ENCODE measurements at regions not wholly inside any gene's neighbourhood (a gene's known extent, or its start where the extent isn't known, plus 50 kb on each side); places are given as distances from the start of the nearest gene placed in this dataset.

DNA sequence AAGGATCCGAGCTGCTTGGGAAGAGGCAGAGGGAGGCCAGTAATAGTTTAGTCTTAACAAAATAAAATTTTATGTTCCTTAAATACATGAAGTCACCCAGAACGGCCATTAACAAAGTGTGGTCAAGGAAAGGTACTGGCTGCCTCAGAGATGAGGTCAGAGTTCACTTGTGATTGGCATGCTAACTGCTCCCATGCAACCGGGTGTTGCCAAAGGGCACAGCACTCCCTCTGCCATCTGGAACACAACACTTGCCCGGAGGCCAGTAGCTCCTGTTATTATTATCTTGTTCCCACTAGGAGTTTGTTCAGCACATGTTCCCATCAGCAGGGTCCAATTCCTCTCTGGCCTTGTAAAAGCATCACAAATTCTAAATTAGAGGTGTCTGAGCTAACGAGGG is 207.0 kb downstream of the CYP26B1 start:
- TF ChIP-seq, protein P1, sequence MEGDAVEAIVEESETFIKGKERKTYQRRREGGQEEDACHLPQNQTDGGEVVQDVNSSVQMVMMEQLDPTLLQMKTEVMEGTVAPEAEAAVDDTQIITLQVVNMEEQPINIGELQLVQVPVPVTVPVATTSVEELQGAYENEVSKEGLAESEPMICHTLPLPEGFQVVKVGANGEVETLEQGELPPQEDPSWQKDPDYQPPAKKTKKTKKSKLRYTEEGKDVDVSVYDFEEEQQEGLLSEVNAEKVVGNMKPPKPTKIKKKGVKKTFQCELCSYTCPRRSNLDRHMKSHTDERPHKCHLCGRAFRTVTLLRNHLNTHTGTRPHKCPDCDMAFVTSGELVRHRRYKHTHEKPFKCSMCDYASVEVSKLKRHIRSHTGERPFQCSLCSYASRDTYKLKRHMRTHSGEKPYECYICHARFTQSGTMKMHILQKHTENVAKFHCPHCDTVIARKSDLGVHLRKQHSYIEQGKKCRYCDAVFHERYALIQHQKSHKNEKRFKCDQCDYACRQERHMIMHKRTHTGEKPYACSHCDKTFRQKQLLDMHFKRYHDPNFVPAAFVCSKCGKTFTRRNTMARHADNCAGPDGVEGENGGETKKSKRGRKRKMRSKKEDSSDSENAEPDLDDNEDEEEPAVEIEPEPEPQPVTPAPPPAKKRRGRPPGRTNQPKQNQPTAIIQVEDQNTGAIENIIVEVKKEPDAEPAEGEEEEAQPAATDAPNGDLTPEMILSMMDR (IDR thresholded peaks at IDR 0.05): no peak
- no peaks in the 10 kb centered on the region for H3K27me3 ChIP-seq (replicated peaks; ENCODE audit: insufficient read depth)
- H3K27ac ChIP-seq: peak overlapping the region; percentile 58 to 70
- DNase-seq (ENCODE audit: low spot score) (no peak), ATAC-seq (ENCODE audit: insufficient number of reproducible peaks, low FRiP score, low read depth) (peak; percentile 42)
- no peaks in the 10 kb centered on the region for H3K9me3 ChIP-seq
- peaks cover 10 to 40% of the 10 kb centered on the region in 2 donors for H3K4me1 ChIP-seq (ENCODE audit: control insufficient read depth in 1 of 2, low read depth in 2 of 2)
- no peaks in the 10 kb centered on the region for H3K36me3 ChIP-seq
- H3K4me3 ChIP-seq: no peak overlapping the region

DNA sequence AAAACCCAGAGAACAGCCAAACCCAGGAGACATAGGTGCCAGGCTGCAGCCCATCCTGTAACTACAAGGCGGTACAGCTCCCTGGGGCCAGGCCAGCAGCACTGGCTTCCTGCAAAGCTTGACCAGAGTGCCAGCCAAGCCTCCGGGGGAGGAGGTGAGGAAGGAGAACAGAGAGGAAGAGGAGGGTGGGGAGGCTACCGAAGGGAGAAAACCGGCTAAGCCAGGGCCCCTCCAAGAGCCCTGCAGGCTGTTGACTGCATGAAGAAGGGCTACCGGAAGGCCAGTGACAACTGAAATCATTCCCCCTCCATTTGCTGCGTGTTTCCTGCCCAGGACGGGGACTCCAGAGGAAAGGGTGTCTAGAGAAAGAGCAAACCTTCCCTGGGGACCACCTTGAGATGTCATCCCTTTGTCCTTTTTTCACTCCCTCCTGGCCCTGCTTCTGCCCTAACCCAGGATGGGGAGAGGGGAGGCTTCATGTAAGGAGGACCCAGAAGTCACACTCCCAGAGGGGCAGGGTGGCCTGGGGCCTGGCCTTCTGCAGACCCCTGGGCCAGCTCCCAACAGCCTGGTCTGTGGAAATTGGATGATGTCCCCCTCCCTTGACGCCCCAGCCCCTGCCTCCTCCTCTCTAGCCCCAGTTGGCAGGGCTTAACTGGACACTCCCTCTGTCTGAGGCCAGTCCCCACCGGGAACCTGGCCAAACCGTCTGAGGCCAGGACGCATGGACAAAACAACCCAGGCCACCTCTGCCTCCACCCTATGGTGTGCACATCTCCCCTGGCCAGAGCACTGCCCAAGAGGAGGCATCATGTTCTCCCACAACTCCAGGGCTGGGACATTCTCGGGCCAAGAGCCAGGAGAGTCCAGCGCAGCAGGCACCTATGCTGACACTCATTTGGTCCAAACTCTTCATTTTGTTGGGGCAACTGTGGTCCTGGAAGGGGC is 207.8 kb downstream of the CYP26B1 start:
- no peak for ATAC-seq (ENCODE audit: insufficient number of reproducible peaks, low FRiP score, low read depth)
- Histone ChIP-seq H3K27ac (peak overlapping the region; percentile 58 to 70), H3K4me1 (ENCODE audit: control insufficient read depth in 1 of 2, low read depth in 2 of 2) (peaks cover 12 to 49% of the 10 kb centered on the region in 2 donors), H3K9me3 (no peaks in the 10 kb centered on the region), H3K36me3 (no peaks in the 10 kb centered on the region), H3K4me3 (no peak overlapping the region), H3K27me3 (replicated peaks; ENCODE audit: insufficient read depth) (no peaks in the 10 kb centered on the region)
- no peak for DNase-seq (ENCODE audit: low spot score)
- TF ChIP-seq, protein P1 (IDR thresholded peaks at IDR 0.05): no peak

GRCh38 chr2:71938659-71939587 is 208.7 kb downstream of the CYP26B1 start:
- H3K4me1 ChIP-seq (ENCODE audit: control insufficient read depth in 1 of 2, low read depth in 2 of 2): peaks cover 14 to 53% of the 10 kb centered on the region in 2 donors
- TF ChIP-seq, protein P1 (IDR thresholded peaks at IDR 0.05): no peak
- DNase-seq (ENCODE audit: low spot score) (no peak), ATAC-seq (ENCODE audit: insufficient number of reproducible peaks, low FRiP score, low read depth) (no peak)
- H3K27me3 ChIP-seq (replicated peaks; ENCODE audit: insufficient read depth): no peaks in the 10 kb centered on the region
- no peak overlapping the region for H3K4me3 ChIP-seq
- no peaks in the 10 kb centered on the region for H3K36me3 ChIP-seq
- H3K27ac ChIP-seq: no peak overlapping the region
- no peaks in the 10 kb centered on the region for H3K9me3 ChIP-seq

DNA sequence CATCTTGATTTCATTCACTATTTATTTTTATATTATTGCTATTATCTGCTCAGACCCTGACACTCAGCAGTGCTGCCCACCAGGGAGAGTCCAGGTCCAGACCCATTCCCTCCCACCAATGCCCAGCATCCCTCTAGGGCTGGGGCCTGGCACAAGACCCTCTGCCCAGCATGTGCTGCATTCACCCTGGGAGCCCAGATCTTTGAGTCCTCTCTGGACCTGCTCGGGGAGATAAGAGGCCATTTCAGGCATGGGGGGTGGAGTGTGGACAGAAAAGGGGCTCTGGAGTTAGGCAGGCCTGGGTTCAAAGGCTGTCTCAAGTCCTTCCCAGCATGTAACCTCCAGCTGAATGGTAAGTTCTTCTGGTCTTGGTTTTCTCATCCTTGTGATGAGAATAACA is 209.6 kb downstream of the CYP26B1 start:
- Histone ChIP-seq H3K27ac (no peak overlapping the region), H3K36me3 (no peaks in the 10 kb centered on the region)
- ATAC-seq (ENCODE audit: insufficient number of reproducible peaks, low FRiP score, low read depth): no peak

More for the DNA sequence above, 209.6 kb downstream of the CYP26B1 start:
- Histone ChIP-seq H3K27me3 (replicated peaks; ENCODE audit: insufficient read depth) (no peaks in the 10 kb centered on the region), H3K4me1 (ENCODE audit: control insufficient read depth in 1 of 2, low read depth in 2 of 2) (peaks cover 14 to 49% of the 10 kb centered on the region in 2 donors), H3K4me3 (no peak overlapping the region), H3K9me3 (no peaks in the 10 kb centered on the region)
- DNase-seq (ENCODE audit: low spot score): no peak
- TF ChIP-seq, protein P1 (IDR thresholded peaks at IDR 0.05): no peak

Measured in thoracic aorta (tissue), 2 donors.